ENCODE measurements at regions not wholly inside any gene's neighbourhood (a gene's known extent, or its start where the extent isn't known, plus 50 kb on each side); places are given as distances from the start of the nearest gene placed in this dataset.
"Not testable (repeated sequence)": the region's sequence is repeated elsewhere in the genome, so short reads cannot be mapped to it uniquely, and the experiment has no call there.

- H3K9me3 ChIP-seq (ENCODE audit: control insufficient read depth in 2 of 2, low read length in 2 of 2); H3K27ac ChIP-seq (ENCODE audit: low read length); H3K9ac ChIP-seq (ENCODE audit: low read length in 2 of 2); H3K36me3 ChIP-seq (ENCODE audit: control insufficient read depth in 2 of 2, insufficient read depth in 2 of 2, low read length in 2 of 2); H3K4me3 ChIP-seq (ENCODE audit: low read length in 2 of 2); H3K27me3 ChIP-seq (ENCODE audit: control insufficient read depth in 1 of 2, insufficient read depth in 2 of 2, low read length in 2 of 2); H3K4me1 ChIP-seq (ENCODE audit: control insufficient read depth, insufficient read depth, low read length): not testable (repeated sequence)
Measured at GRCh38 chr4:82271915-82272480, 101.8 kb downstream of the HNRNPD start.

GRCh38 chr4:82268826-82269193 lies 105.0 kb downstream of the HNRNPD start:
- Histone ChIP-seq H3K4me3 (ENCODE audit: low read length in 2 of 2) (no peak overlapping the region), H3K27me3 (ENCODE audit: control insufficient read depth in 1 of 2, insufficient read depth in 2 of 2, low read length in 2 of 2) (no peaks in the 10 kb centered on the region), H3K36me3 (ENCODE audit: control insufficient read depth in 2 of 2, insufficient read depth in 2 of 2, low read length in 2 of 2) (no peaks in the 10 kb centered on the region), H3K4me1 (ENCODE audit: control insufficient read depth, insufficient read depth, low read length) (no peaks in the 10 kb centered on the region), H3K27ac (ENCODE audit: low read length) (no peak overlapping the region), H3K9me3 (ENCODE audit: control insufficient read depth in 2 of 2, low read length in 2 of 2) (no peaks in the 10 kb centered on the region), H3K9ac (ENCODE audit: low read length in 2 of 2) (no peak overlapping the region)

GRCh38 chr4:82268050-82268825 lies 105.6 kb downstream of the HNRNPD start:
- Histone ChIP-seq H3K4me3 (ENCODE audit: low read length in 2 of 2) (no peak overlapping the region), H3K27ac (ENCODE audit: low read length) (no peak overlapping the region), H3K36me3 (ENCODE audit: control insufficient read depth in 2 of 2, insufficient read depth in 2 of 2, low read length in 2 of 2) (no peaks in the 10 kb centered on the region), H3K4me1 (ENCODE audit: control insufficient read depth, insufficient read depth, low read length) (no peaks in the 10 kb centered on the region), H3K9me3 (ENCODE audit: control insufficient read depth in 2 of 2, low read length in 2 of 2) (no peaks in the 10 kb centered on the region), H3K27me3 (ENCODE audit: control insufficient read depth in 1 of 2, insufficient read depth in 2 of 2, low read length in 2 of 2) (no peaks in the 10 kb centered on the region), H3K9ac (ENCODE audit: low read length in 2 of 2) (no peak overlapping the region)

- Histone ChIP-seq H3K4me3 (ENCODE audit: low read length in 2 of 2) (no peak overlapping the region), H3K27ac (ENCODE audit: low read length) (no peak overlapping the region), H3K27me3 (ENCODE audit: control insufficient read depth in 1 of 2, insufficient read depth in 2 of 2, low read length in 2 of 2) (no peaks in the 10 kb centered on the region), H3K36me3 (ENCODE audit: control insufficient read depth in 2 of 2, insufficient read depth in 2 of 2, low read length in 2 of 2) (no peaks in the 10 kb centered on the region), H3K4me1 (ENCODE audit: control insufficient read depth, insufficient read depth, low read length) (no peaks in the 10 kb centered on the region), H3K9me3 (ENCODE audit: control insufficient read depth in 2 of 2, low read length in 2 of 2) (no peaks in the 10 kb centered on the region), H3K9ac (ENCODE audit: low read length in 2 of 2) (no peak overlapping the region)
Measured at GRCh38 chr4:82267506-82267905, 106.3 kb downstream of the HNRNPD start.

- Histone ChIP-seq H3K36me3 (ENCODE audit: control insufficient read depth in 2 of 2, insufficient read depth in 2 of 2, low read length in 2 of 2) (no peaks in the 10 kb centered on the region), H3K27me3 (ENCODE audit: control insufficient read depth in 1 of 2, insufficient read depth in 2 of 2, low read length in 2 of 2) (no peaks in the 10 kb centered on the region), H3K9me3 (ENCODE audit: control insufficient read depth in 2 of 2, low read length in 2 of 2) (no peaks in the 10 kb centered on the region), H3K4me3 (ENCODE audit: low read length in 2 of 2) (no peak overlapping the region), H3K9ac (ENCODE audit: low read length in 2 of 2) (no peak overlapping the region), H3K4me1 (ENCODE audit: control insufficient read depth, insufficient read depth, low read length) (no peaks in the 10 kb centered on the region), H3K27ac (ENCODE audit: low read length) (no peak overlapping the region)
Measured at GRCh38 chr4:82266345-82266744, 107.4 kb downstream of the HNRNPD start.

- H3K27me3 ChIP-seq (ENCODE audit: control insufficient read depth in 1 of 2, insufficient read depth in 2 of 2, low read length in 2 of 2): no peaks in the 10 kb centered on the region
- H3K27ac ChIP-seq (ENCODE audit: low read length): no peak overlapping the region
- no peaks in the 10 kb centered on the region for H3K9me3 ChIP-seq (ENCODE audit: control insufficient read depth in 2 of 2, low read length in 2 of 2)
- no peaks in the 10 kb centered on the region for H3K4me1 ChIP-seq (ENCODE audit: control insufficient read depth, insufficient read depth, low read length)
- H3K36me3 ChIP-seq (ENCODE audit: control insufficient read depth in 2 of 2, insufficient read depth in 2 of 2, low read length in 2 of 2): no peaks in the 10 kb centered on the region
- no peak overlapping the region for H3K4me3 ChIP-seq (ENCODE audit: low read length in 2 of 2)
- no peak overlapping the region for H3K9ac ChIP-seq (ENCODE audit: low read length in 2 of 2)
Measured at GRCh38 chr4:82261084-82261483, 112.7 kb downstream of the HNRNPD start.

- Histone ChIP-seq H3K27me3 (ENCODE audit: control insufficient read depth in 1 of 2, insufficient read depth in 2 of 2, low read length in 2 of 2) (no peaks in the 10 kb centered on the region), H3K4me1 (ENCODE audit: control insufficient read depth, insufficient read depth, low read length) (no peaks in the 10 kb centered on the region), H3K9ac (ENCODE audit: low read length in 2 of 2) (no peak overlapping the region), H3K27ac (ENCODE audit: low read length) (no peak overlapping the region), H3K9me3 (ENCODE audit: control insufficient read depth in 2 of 2, low read length in 2 of 2) (no peaks in the 10 kb centered on the region), H3K36me3 (ENCODE audit: control insufficient read depth in 2 of 2, insufficient read depth in 2 of 2, low read length in 2 of 2) (no peaks in the 10 kb centered on the region), H3K4me3 (ENCODE audit: low read length in 2 of 2) (no peak overlapping the region)
Measured at GRCh38 chr4:82260632-82261031, 113.2 kb downstream of the HNRNPD start.

GRCh38 chr4:82256718-82257117 lies 117.1 kb downstream of the HNRNPD start:
- no peaks in the 10 kb centered on the region for H3K9me3 ChIP-seq (ENCODE audit: control insufficient read depth in 2 of 2, low read length in 2 of 2)
- H3K9ac ChIP-seq (ENCODE audit: low read length in 2 of 2): no peak overlapping the region
- no peak overlapping the region for H3K4me3 ChIP-seq (ENCODE audit: low read length in 2 of 2)
- H3K4me1 ChIP-seq (ENCODE audit: control insufficient read depth, insufficient read depth, low read length): no peaks in the 10 kb centered on the region
- H3K36me3 ChIP-seq (ENCODE audit: control insufficient read depth in 2 of 2, insufficient read depth in 2 of 2, low read length in 2 of 2): no peaks in the 10 kb centered on the region
- H3K27ac ChIP-seq (ENCODE audit: low read length): no peak overlapping the region
- no peaks in the 10 kb centered on the region for H3K27me3 ChIP-seq (ENCODE audit: control insufficient read depth in 1 of 2, insufficient read depth in 2 of 2, low read length in 2 of 2)

GRCh38 chr4:82255657-82256056 lies 118.1 kb downstream of the HNRNPD start:
- H3K27me3 ChIP-seq (ENCODE audit: control insufficient read depth in 1 of 2, insufficient read depth in 2 of 2, low read length in 2 of 2): no peaks in the 10 kb centered on the region
- H3K9me3 ChIP-seq (ENCODE audit: control insufficient read depth in 2 of 2, low read length in 2 of 2): no peaks in the 10 kb centered on the region
- no peak overlapping the region for H3K4me3 ChIP-seq (ENCODE audit: low read length in 2 of 2)
- no peaks in the 10 kb centered on the region for H3K36me3 ChIP-seq (ENCODE audit: control insufficient read depth in 2 of 2, insufficient read depth in 2 of 2, low read length in 2 of 2)
- no peaks in the 10 kb centered on the region for H3K4me1 ChIP-seq (ENCODE audit: control insufficient read depth, insufficient read depth, low read length)
- H3K27ac ChIP-seq (ENCODE audit: low read length): no peak overlapping the region
- H3K9ac ChIP-seq (ENCODE audit: low read length in 2 of 2): no peak overlapping the region

GRCh38 chr4:82248903-82249632 lies 124.7 kb downstream of the HNRNPD start:
- no peak overlapping the region for H3K27ac ChIP-seq (ENCODE audit: low read length)

GRCh38 chr4:82247629-82248028 lies 126.2 kb downstream of the HNRNPD start:
- no peaks in the 10 kb centered on the region for H3K36me3 ChIP-seq (ENCODE audit: control insufficient read depth in 2 of 2, insufficient read depth in 2 of 2, low read length in 2 of 2)
- no peak overlapping the region for H3K9ac ChIP-seq (ENCODE audit: low read length in 2 of 2)
- no peak overlapping the region for H3K27ac ChIP-seq (ENCODE audit: low read length)
- H3K4me3 ChIP-seq (ENCODE audit: low read length in 2 of 2): no peak overlapping the region
- H3K9me3 ChIP-seq (ENCODE audit: control insufficient read depth in 2 of 2, low read length in 2 of 2): no peaks in the 10 kb centered on the region
- H3K4me1 ChIP-seq (ENCODE audit: control insufficient read depth, insufficient read depth, low read length): no peaks in the 10 kb centered on the region
- H3K27me3 ChIP-seq (ENCODE audit: control insufficient read depth in 1 of 2, insufficient read depth in 2 of 2, low read length in 2 of 2): no peaks in the 10 kb centered on the region

More at GRCh38 chr4:82248903-82249632, 124.7 kb downstream of the HNRNPD start:
- no peaks in the 10 kb centered on the region for H3K36me3 ChIP-seq (ENCODE audit: control insufficient read depth in 2 of 2, insufficient read depth in 2 of 2, low read length in 2 of 2)
- H3K9ac ChIP-seq (ENCODE audit: low read length in 2 of 2): no peak overlapping the region
- H3K27me3 ChIP-seq (ENCODE audit: control insufficient read depth in 1 of 2, insufficient read depth in 2 of 2, low read length in 2 of 2): no peaks in the 10 kb centered on the region
- H3K4me3 ChIP-seq (ENCODE audit: low read length in 2 of 2): no peak overlapping the region
- no peaks in the 10 kb centered on the region for H3K4me1 ChIP-seq (ENCODE audit: control insufficient read depth, insufficient read depth, low read length)
- no peaks in the 10 kb centered on the region for H3K9me3 ChIP-seq (ENCODE audit: control insufficient read depth in 2 of 2, low read length in 2 of 2)

All from stomach smooth muscle (tissue), 2 donors.